ENCODE measurements at regions not wholly inside any gene's neighbourhood (a gene's known extent, or its start where the extent isn't known, plus 50 kb on each side); places are given as distances from the start of the nearest gene placed in this dataset.

GRCh38 chr16:74113545-74113944, 183.1 kb upstream of the PSMD7 start:
- ATAC-seq (no peak), DNase-seq (no peak)
- TF ChIP-seq, protein P1, sequence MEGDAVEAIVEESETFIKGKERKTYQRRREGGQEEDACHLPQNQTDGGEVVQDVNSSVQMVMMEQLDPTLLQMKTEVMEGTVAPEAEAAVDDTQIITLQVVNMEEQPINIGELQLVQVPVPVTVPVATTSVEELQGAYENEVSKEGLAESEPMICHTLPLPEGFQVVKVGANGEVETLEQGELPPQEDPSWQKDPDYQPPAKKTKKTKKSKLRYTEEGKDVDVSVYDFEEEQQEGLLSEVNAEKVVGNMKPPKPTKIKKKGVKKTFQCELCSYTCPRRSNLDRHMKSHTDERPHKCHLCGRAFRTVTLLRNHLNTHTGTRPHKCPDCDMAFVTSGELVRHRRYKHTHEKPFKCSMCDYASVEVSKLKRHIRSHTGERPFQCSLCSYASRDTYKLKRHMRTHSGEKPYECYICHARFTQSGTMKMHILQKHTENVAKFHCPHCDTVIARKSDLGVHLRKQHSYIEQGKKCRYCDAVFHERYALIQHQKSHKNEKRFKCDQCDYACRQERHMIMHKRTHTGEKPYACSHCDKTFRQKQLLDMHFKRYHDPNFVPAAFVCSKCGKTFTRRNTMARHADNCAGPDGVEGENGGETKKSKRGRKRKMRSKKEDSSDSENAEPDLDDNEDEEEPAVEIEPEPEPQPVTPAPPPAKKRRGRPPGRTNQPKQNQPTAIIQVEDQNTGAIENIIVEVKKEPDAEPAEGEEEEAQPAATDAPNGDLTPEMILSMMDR (IDR thresholded peaks at IDR 0.05), result no peak
- TF ChIP-seq POLR2A (IDR thresholded peaks at IDR 0.05), result no peak
- no peaks in the 10 kb centered on the region for H3K4me1 ChIP-seq
- whole genome bisulfite sequencing (ENCODE audit: insufficient coverage, low coverage, low lambda C conversion rate, missing lambda C conversion rate), result 72% methylated on average over 8 of the region's 8 CpGs
- H3K4me3 ChIP-seq, result no peak overlapping the region
- H3K36me3 ChIP-seq, result no peaks in the 10 kb centered on the region
- H3K9me3 ChIP-seq, result no peaks in the 10 kb centered on the region
- no peaks in the 10 kb centered on the region for H3K27me3 ChIP-seq
- intact Hi-C loops (cut with DNase I), result no loop called here
- no peak overlapping the region for H3K27ac ChIP-seq

- intact Hi-C loops (cut with DNase I), result no loop called here
- TF ChIP-seq, protein P1 (IDR thresholded peaks at IDR 0.05), result no peak
- TF ChIP-seq POLR2A (IDR thresholded peaks at IDR 0.05), result no peak
Observed at GRCh38 chr16:74111456-74111982, 185.1 kb upstream of the PSMD7 start.

GRCh38 chr16:74107795-74108610, 188.6 kb upstream of the PSMD7 start:
- DNase-seq, result peak; percentile 48 to 68 (median 59)
- no peak overlapping the region for H3K27ac ChIP-seq
- H3K9me3 ChIP-seq, result no peaks in the 10 kb centered on the region
- ATAC-seq, result peak; percentile 95 to 99 (median 97)
- WGBS (ENCODE audit: insufficient coverage, low coverage, low lambda C conversion rate, missing lambda C conversion rate), result 35% methylated on average over 18 of the region's 18 CpGs
- H3K36me3 ChIP-seq, result no peaks in the 10 kb centered on the region
- H3K27me3 ChIP-seq, result no peaks in the 10 kb centered on the region
- intact Hi-C loops (cut with DNase I), result no loop called here
- peak overlapping the region in 2 of 3 donors; percentile 10 to 36 for H3K4me3 ChIP-seq
- H3K4me1 ChIP-seq, result no peaks in the 10 kb centered on the region
- TF ChIP-seq, protein P1 (IDR thresholded peaks at IDR 0.05), result peak; percentile 66 to 78 (median 72)
- TF ChIP-seq POLR2A (IDR thresholded peaks at IDR 0.05), result no peak

More at GRCh38 chr16:74111456-74111982, 185.1 kb upstream of the PSMD7 start:
- Histone ChIP-seq H3K4me3 (no peak overlapping the region), H3K27me3 (no peaks in the 10 kb centered on the region), H3K9me3 (no peaks in the 10 kb centered on the region), H3K4me1 (no peaks in the 10 kb centered on the region), H3K27ac (no peak overlapping the region), H3K36me3 (no peaks in the 10 kb centered on the region)
- WGBS (ENCODE audit: insufficient coverage, low coverage, low lambda C conversion rate, missing lambda C conversion rate), result 85% methylated on average over 2 of the region's 2 CpGs
- DNase-seq (no peak), ATAC-seq (no peak)

GRCh38 chr16:74104022-74104421, 192.6 kb upstream of the PSMD7 start:
- WGBS (ENCODE audit: insufficient coverage, low coverage, low lambda C conversion rate, missing lambda C conversion rate), result 19% methylated on average over 2 of the region's 2 CpGs
- intact Hi-C loops (cut with DNase I), result no loop called here

More at GRCh38 chr16:74104022-74104421, 192.6 kb upstream of the PSMD7 start:
- Histone ChIP-seq H3K36me3 (no peaks in the 10 kb centered on the region), H3K4me1 (no peaks in the 10 kb centered on the region), H3K27me3 (no peaks in the 10 kb centered on the region), H3K9me3 (no peaks in the 10 kb centered on the region), H3K4me3 (no peak overlapping the region), H3K27ac (no peak overlapping the region)
- ATAC-seq, result no peak
- no peak for DNase-seq
- TF ChIP-seq, protein P1 (IDR thresholded peaks at IDR 0.05), result no peak
- TF ChIP-seq POLR2A (IDR thresholded peaks at IDR 0.05), result no peak

Data from right lobe of liver (tissue), 6 donors.